ENCODE measurements at regions not wholly inside any gene's neighbourhood (a gene's known extent, or its start where the extent isn't known, plus 50 kb on each side); places are given as distances from the start of the nearest gene placed in this dataset.

GRCh38 chr5:89932771-89933181, 476.8 kb downstream of the CETN3 start:
- H3K79me2 ChIP-seq (replicated peaks; ENCODE audit: insufficient read depth, low read length): no peaks in the 10 kb centered on the region
- H3K27ac ChIP-seq (ENCODE audit: low read length): no peak overlapping the region
- H3K9ac ChIP-seq (ENCODE audit: low read length): no peak overlapping the region
- no peaks in the 10 kb centered on the region for H3K27me3 ChIP-seq (ENCODE audit: insufficient read depth, low read depth, low read length)
- H4K20me1 ChIP-seq (ENCODE audit: insufficient read depth): no peaks in the 10 kb centered on the region
- no peak overlapping the region for H2AFZ ChIP-seq (ENCODE audit: low read depth, low read length)
- H3K9me2 ChIP-seq (ENCODE audit: insufficient read depth, low read length): no peaks in the 10 kb centered on the region
- no peaks in the 10 kb centered on the region for H3K36me3 ChIP-seq (ENCODE audit: insufficient read depth, low read length)
- no peaks in the 10 kb centered on the region for H3F3A ChIP-seq (ENCODE audit: insufficient read depth, low read length, poor library complexity, severe bottlenecking)
- H3K4me2 ChIP-seq (ENCODE audit: low read length): no peak overlapping the region
- no peak for TF ChIP-seq SMC3 (conservative IDR thresholded peaks at IDR 0.05; ENCODE audit: poor library complexity)
- no peak for TF ChIP-seq EZH2 (IDR thresholded peaks at IDR 0.05; ENCODE audit: borderline replicate concordance, insufficient read depth, low read length, poor library complexity, severe bottlenecking)
- TF ChIP-seq MXI1 (conservative IDR thresholded peaks at IDR 0.05; ENCODE audit: poor library complexity, severe bottlenecking): no peak
- no peak for TF ChIP-seq EP300 (conservative IDR thresholded peaks at IDR 0.05; ENCODE audit: poor library complexity, severe bottlenecking)
- TF ChIP-seq RAD21 (conservative IDR thresholded peaks at IDR 0.05): no peak
- no peak overlapping the region for H3K4me3 ChIP-seq (ENCODE audit: low read length)
- H3K9me3 ChIP-seq (ENCODE audit: low read length): no peaks in the 10 kb centered on the region

GRCh38 chr5:89930591-89931392, 478.8 kb downstream of the CETN3 start:
- Histone ChIP-seq H3K27ac (ENCODE audit: low read length) (no peak overlapping the region), H3K4me2 (ENCODE audit: low read length) (no peak overlapping the region), H2AFZ (ENCODE audit: low read depth, low read length) (no peak overlapping the region), H4K20me1 (ENCODE audit: insufficient read depth) (no peaks in the 10 kb centered on the region), H3K36me3 (ENCODE audit: insufficient read depth, low read length) (no peaks in the 10 kb centered on the region), H3K9ac (ENCODE audit: low read length) (no peak overlapping the region), H3K27me3 (ENCODE audit: insufficient read depth, low read depth, low read length) (no peaks in the 10 kb centered on the region), H3K9me3 (ENCODE audit: low read length) (no peaks in the 10 kb centered on the region), H3K9me2 (ENCODE audit: insufficient read depth, low read length) (no peaks in the 10 kb centered on the region), H3K4me3 (ENCODE audit: low read length) (no peak overlapping the region), H3F3A (ENCODE audit: insufficient read depth, low read length, poor library complexity, severe bottlenecking) (no peaks in the 10 kb centered on the region), H3K79me2 (replicated peaks; ENCODE audit: insufficient read depth, low read length) (no peaks in the 10 kb centered on the region)
- TF ChIP-seq CTCF (IDR thresholded peaks at IDR 0.05; ENCODE audit: poor library complexity, severe bottlenecking) (no peak), EZH2 (IDR thresholded peaks at IDR 0.05; ENCODE audit: borderline replicate concordance, insufficient read depth, low read length, poor library complexity, severe bottlenecking) (no peak), REST (IDR thresholded peaks at IDR 0.05; ENCODE audit: borderline replicate concordance) (no peak), POLR2AphosphoS5 (IDR thresholded peaks at IDR 0.05) (no peak), MXI1 (conservative IDR thresholded peaks at IDR 0.05; ENCODE audit: poor library complexity, severe bottlenecking) (no peak)

Data from neural cell (in vitro differentiated cells).